ENCODE measurements at regions not wholly inside any gene's neighbourhood (a gene's known extent, or its start where the extent isn't known, plus 50 kb on each side); places are given as distances from the start of the nearest gene placed in this dataset.

DNA sequence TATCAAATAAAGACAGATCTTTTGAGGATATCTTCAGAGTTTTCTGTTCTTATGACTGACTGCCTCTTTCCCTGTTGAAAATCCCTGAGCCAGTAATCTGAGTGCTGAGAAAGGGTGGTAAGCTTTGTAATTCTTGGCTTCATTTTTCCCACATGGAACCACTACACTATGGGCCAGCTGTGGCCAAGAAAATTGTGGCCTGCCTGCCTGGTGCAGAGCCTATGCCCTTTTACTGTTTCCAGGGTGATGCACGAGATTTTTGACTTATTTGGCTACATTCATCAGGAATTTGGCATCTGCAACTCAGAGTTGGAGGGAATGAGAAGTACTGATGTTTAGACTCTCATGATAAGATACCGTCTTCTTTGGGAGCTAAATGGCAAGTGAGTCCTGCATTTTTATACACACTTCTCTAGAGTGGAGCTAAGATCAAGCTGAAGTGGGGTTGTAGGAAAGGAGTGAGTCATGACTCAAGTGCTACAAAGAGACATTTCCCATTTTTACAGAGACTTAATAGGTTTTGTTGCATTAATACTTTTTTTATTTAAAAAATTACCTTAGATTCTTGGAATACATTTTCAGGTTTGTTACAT is 328.2 kb upstream of the CDH7 start:
- Histone ChIP-seq H3K27me3 (ENCODE audit: insufficient read depth, low read length, poor library complexity) (no peaks in the 10 kb centered on the region), H3K4me2 (ENCODE audit: insufficient read depth, low read length) (no peak overlapping the region), H3K27ac (ENCODE audit: low read length) (no peak overlapping the region), H4K20me1 (ENCODE audit: insufficient read depth, low read length) (no peaks in the 10 kb centered on the region), H3K9ac (ENCODE audit: low read depth, low read length) (no peak overlapping the region), H3K9me3 (ENCODE audit: insufficient read depth, low read length, severe bottlenecking) (no peaks in the 10 kb centered on the region), H3K36me3 (ENCODE audit: insufficient read depth, low read length) (no peaks in the 10 kb centered on the region), H3K4me3 (ENCODE audit: low read depth in 1 of 2, low read length in 2 of 2) (no peak overlapping the region), H3K4me1 (ENCODE audit: insufficient read depth, low read length) (no peaks in the 10 kb centered on the region), H3K79me2 (ENCODE audit: insufficient read depth, low read length) (no peaks in the 10 kb centered on the region), H2AFZ (ENCODE audit: low read depth, low read length) (no peak overlapping the region)
- TF ChIP-seq EZH2 (IDR thresholded peaks at IDR 0.05; ENCODE audit: borderline replicate concordance, low read depth, low read length, severe bottlenecking): no peak
- TF ChIP-seq, protein P1, sequence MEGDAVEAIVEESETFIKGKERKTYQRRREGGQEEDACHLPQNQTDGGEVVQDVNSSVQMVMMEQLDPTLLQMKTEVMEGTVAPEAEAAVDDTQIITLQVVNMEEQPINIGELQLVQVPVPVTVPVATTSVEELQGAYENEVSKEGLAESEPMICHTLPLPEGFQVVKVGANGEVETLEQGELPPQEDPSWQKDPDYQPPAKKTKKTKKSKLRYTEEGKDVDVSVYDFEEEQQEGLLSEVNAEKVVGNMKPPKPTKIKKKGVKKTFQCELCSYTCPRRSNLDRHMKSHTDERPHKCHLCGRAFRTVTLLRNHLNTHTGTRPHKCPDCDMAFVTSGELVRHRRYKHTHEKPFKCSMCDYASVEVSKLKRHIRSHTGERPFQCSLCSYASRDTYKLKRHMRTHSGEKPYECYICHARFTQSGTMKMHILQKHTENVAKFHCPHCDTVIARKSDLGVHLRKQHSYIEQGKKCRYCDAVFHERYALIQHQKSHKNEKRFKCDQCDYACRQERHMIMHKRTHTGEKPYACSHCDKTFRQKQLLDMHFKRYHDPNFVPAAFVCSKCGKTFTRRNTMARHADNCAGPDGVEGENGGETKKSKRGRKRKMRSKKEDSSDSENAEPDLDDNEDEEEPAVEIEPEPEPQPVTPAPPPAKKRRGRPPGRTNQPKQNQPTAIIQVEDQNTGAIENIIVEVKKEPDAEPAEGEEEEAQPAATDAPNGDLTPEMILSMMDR (IDR thresholded peaks at IDR 0.05; ENCODE audit: borderline replicate concordance, extremely low read depth, low read length, poor library complexity, severe bottlenecking): no peak
- ATAC-seq (ENCODE audit: insufficient read depth, low read depth) (no peak), DNase-seq (no peak)

DNA sequence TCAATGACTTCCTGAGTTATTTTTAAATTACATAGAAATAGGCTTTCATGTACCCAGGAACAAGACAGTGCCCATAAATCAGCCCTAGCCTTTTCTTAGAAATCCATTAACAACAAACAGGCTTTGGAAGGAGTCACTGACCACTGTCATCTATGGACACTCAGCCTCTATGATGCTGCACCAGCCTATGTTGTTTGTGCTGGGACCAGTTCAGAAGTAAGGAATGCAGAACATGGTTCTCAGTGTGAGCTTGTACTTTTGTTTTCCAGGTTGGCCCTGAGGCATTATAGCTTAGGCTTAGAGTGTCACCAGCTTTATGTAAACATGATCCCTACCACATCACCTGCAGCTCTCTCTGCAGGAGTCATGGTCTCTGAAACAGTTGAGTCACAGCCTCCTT is 335.7 kb upstream of the CDH7 start:
- H3K36me3 ChIP-seq (ENCODE audit: insufficient read depth, low read length): no peaks in the 10 kb centered on the region
- no peaks in the 10 kb centered on the region for H3K9me3 ChIP-seq (ENCODE audit: insufficient read depth, low read length, severe bottlenecking)
- H3K9ac ChIP-seq (ENCODE audit: low read depth, low read length): no peak overlapping the region
- TF ChIP-seq EZH2 (IDR thresholded peaks at IDR 0.05; ENCODE audit: borderline replicate concordance, low read depth, low read length, severe bottlenecking): no peak
- TF ChIP-seq, protein P1 (IDR thresholded peaks at IDR 0.05; ENCODE audit: borderline replicate concordance, extremely low read depth, low read length, poor library complexity, severe bottlenecking): no peak
- no peaks in the 10 kb centered on the region for H3K27me3 ChIP-seq (ENCODE audit: insufficient read depth, low read length, poor library complexity)
- no peak overlapping the region for H2AFZ ChIP-seq (ENCODE audit: low read depth, low read length)
- no peaks in the 10 kb centered on the region for H3K4me1 ChIP-seq (ENCODE audit: insufficient read depth, low read length)
- H3K27ac ChIP-seq (ENCODE audit: low read length): no peak overlapping the region
- no peak overlapping the region for H3K4me2 ChIP-seq (ENCODE audit: insufficient read depth, low read length)
- DNase-seq: no peak
- no peaks in the 10 kb centered on the region for H4K20me1 ChIP-seq (ENCODE audit: insufficient read depth, low read length)
- H3K79me2 ChIP-seq (ENCODE audit: insufficient read depth, low read length): no peaks in the 10 kb centered on the region
- ATAC-seq (ENCODE audit: insufficient read depth, low read depth): no peak
- no peak overlapping the region for H3K4me3 ChIP-seq (ENCODE audit: low read depth in 1 of 2, low read length in 2 of 2)

DNA sequence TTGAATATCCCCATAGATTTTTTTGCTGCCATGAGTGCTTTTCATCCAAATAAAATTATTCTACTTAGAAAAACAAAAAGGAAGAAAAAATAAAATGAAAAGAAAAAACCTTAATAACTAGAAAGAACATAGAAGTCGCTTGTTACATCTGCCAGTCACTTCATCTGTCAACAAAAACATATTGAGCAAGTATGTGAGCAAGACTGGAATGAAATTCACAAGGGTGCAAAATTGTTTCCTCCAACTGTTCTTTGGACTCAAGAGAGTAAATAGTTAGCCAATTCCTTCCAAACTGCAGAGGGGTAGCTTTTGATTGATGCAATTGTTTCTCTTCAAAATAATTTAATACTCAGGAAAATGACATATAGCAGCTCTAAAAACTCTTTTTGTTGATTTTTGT is 336.3 kb upstream of the CDH7 start:
- no peak for TF ChIP-seq EZH2 (IDR thresholded peaks at IDR 0.05; ENCODE audit: borderline replicate concordance, low read depth, low read length, severe bottlenecking)
- TF ChIP-seq, protein P1 (IDR thresholded peaks at IDR 0.05; ENCODE audit: borderline replicate concordance, extremely low read depth, low read length, poor library complexity, severe bottlenecking): no peak
- no peaks in the 10 kb centered on the region for H3K79me2 ChIP-seq (ENCODE audit: insufficient read depth, low read length)
- no peak for DNase-seq

More for the DNA sequence above, 336.3 kb upstream of the CDH7 start:
- H3K4me3 ChIP-seq (ENCODE audit: low read depth in 1 of 2, low read length in 2 of 2): no peak overlapping the region
- no peaks in the 10 kb centered on the region for H3K4me1 ChIP-seq (ENCODE audit: insufficient read depth, low read length)
- H3K27ac ChIP-seq (ENCODE audit: low read length): no peak overlapping the region
- no peak overlapping the region for H3K9ac ChIP-seq (ENCODE audit: low read depth, low read length)
- no peak for ATAC-seq (ENCODE audit: insufficient read depth, low read depth)
- no peaks in the 10 kb centered on the region for H4K20me1 ChIP-seq (ENCODE audit: insufficient read depth, low read length)
- H3K27me3 ChIP-seq (ENCODE audit: insufficient read depth, low read length, poor library complexity): no peaks in the 10 kb centered on the region
- H2AFZ ChIP-seq (ENCODE audit: low read depth, low read length): no peak overlapping the region
- no peak overlapping the region for H3K4me2 ChIP-seq (ENCODE audit: insufficient read depth, low read length)
- H3K9me3 ChIP-seq (ENCODE audit: insufficient read depth, low read length, severe bottlenecking): no peaks in the 10 kb centered on the region
- H3K36me3 ChIP-seq (ENCODE audit: insufficient read depth, low read length): no peaks in the 10 kb centered on the region

Data from DND-41 (cell line).